SK-N-MC (cell line): ENCODE measurements at regions not wholly inside any gene's neighbourhood (a gene's known extent, or its start where the extent isn't known, plus 50 kb on each side); places are given as distances from the start of the nearest gene placed in this dataset.

ENCODE experiments used
- DNase-seq: peaks from one replicate; pipeline ENCODE4 v3.0.0-alpha.2; 2011; ENCODE audit warnings: low read depth, low spot score
- H3K27ac ChIP-seq: fragments of 200-600 bp; sonication (generic); 2 replicates; pipeline ENCODE4 v1.5.1; 2016; ENCODE audit warnings: mixed run types
- H3K36me3 ChIP-seq: fragments of 200-600 bp; sonication (generic); 2 replicates; pipeline ENCODE4 v1.6.1; 2017; ENCODE audit warnings: antibody characterized with exemption, low read length, mixed read lengths; ENCODE audit not compliant: insufficient read depth
- H3K4me3 ChIP-seq: fragments of 200-600 bp; sonication (generic); 2 replicates; pipeline ENCODE4 v1.5.1; 2016
- H3K9ac ChIP-seq: fragments of 200-600 bp; sonication (generic); 2 replicates; pipeline ENCODE4 v1.8.0; 2017; ENCODE audit warnings: mixed run types, mixed read lengths; ENCODE audit not compliant: insufficient read length
- H3K9me3 ChIP-seq: fragments of 200-600 bp; sonication (generic); 2 replicates; pipeline ENCODE4 v1.6.1; 2017; ENCODE audit warnings: low read depth, mild to moderate bottlenecking, antibody characterized with exemption, low read length, moderate library complexity, mixed read lengths
- EZH2 ChIP-seq: fragments of 200-600 bp; sonication (generic); IDR thresholded peaks from one replicate; pipeline ENCODE4 v1.6.1; 2017; ENCODE audit warnings: antibody characterized with exemption
- FOXP2 ChIP-seq: optimal IDR thresholded peaks from 2 replicates; pipeline ENCODE3; 2011; ENCODE audit warnings: mild to moderate bottlenecking, moderate library complexity; ENCODE audit not compliant: insufficient read depth; ENCODE audit errors: extremely low read length, control extremely low read depth
- POLR2AphosphoS5 ChIP-seq: IDR thresholded peaks from 2 replicates; pipeline ENCODE4 v1.6.1; 2012; ENCODE audit warnings: mild to moderate bottlenecking, low read depth, low read length, borderline replicate concordance

DNA sequence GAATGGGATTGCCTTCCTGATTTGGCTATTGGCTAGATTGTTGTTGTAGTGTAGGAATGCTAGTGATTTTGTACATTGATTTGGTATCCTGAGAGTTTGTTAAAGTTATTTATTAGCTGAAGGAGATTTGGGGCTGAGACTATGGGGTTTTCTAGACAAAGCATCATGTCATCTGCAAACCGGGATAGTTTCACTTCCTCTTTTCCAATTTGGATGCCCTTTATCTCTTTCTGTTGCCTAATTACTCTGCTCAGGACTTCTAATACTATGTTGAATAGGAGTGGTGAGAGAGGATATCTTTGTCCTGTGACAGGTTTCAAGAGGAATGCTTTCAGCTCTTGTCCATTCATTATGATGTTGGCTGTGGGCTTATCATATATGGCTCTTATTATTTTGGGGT, 265.7 kb upstream of the MGAT4C start:
- Histone ChIP-seq H3K9me3 (no peaks in the 10 kb centered on the region), H3K4me3 (no peak overlapping the region), H3K36me3 (no peaks in the 10 kb centered on the region), H3K9ac (no peak overlapping the region), H3K27ac (no peak overlapping the region)
- DNase-seq: no peak
- TF ChIP-seq POLR2AphosphoS5 (no peak), FOXP2 (no peak), EZH2 (no peak)

- Histone ChIP-seq H3K9me3 (no peaks in the 10 kb centered on the region), H3K4me3 (peak overlapping the region; percentile 50), H3K27ac (peak overlapping the region; percentile 1; the same call in 1 of the 2 replicates), H3K9ac (no peak overlapping the region), H3K36me3 (no peaks in the 10 kb centered on the region)
- no peak for DNase-seq
- TF ChIP-seq FOXP2: no peak
- TF ChIP-seq POLR2AphosphoS5: no peak
- no peak for TF ChIP-seq EZH2
Observed at GRCh38 chr12:86513226-86513625, 257.0 kb upstream of the MGAT4C start.

GRCh38 chr12:86496595-86496994, 240.4 kb upstream of the MGAT4C start:
- Histone ChIP-seq H3K9me3 (no peaks in the 10 kb centered on the region), H3K36me3 (no peaks in the 10 kb centered on the region), H3K9ac (no peak overlapping the region), H3K27ac (no peak overlapping the region), H3K4me3 (no peak overlapping the region)
- no peak for DNase-seq
- TF ChIP-seq POLR2AphosphoS5: no peak
- TF ChIP-seq EZH2: no peak
- no peak for TF ChIP-seq FOXP2

DNA sequence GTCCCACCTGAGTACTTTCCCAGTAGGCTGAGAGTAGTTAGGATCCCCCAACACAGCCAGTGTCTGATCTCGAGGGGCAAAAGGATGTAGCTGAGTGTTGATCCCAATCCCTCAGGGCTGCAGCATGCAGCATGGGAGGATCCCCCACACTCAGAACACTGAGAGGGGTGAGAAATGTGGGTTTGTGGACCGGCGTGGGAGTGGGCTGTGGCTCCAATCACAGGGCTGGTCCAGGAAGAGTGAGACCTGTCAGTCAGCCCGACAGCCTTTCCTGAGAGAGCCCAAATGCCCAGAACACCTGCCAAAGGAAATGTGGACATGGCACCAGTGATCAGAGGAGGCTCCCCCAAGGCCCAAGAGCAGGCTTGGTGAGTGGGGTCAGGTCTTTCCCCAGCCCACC, 228.3 kb upstream of the MGAT4C start:
- no peak overlapping the region for H3K27ac ChIP-seq
- H3K4me3 ChIP-seq: no peak overlapping the region
- H3K9me3 ChIP-seq: no peaks in the 10 kb centered on the region
- DNase-seq: no peak
- TF ChIP-seq FOXP2 (no peak), EZH2 (no peak), POLR2AphosphoS5 (no peak)
- H3K36me3 ChIP-seq: no peaks in the 10 kb centered on the region
- no peak overlapping the region for H3K9ac ChIP-seq

GRCh38 chr12:86473231-86473630, 217.0 kb upstream of the MGAT4C start:
- no peak overlapping the region for H3K9ac ChIP-seq
- TF ChIP-seq FOXP2 (no peak), POLR2AphosphoS5 (no peak), EZH2 (no peak)
- no peak for DNase-seq
- no peaks in the 10 kb centered on the region for H3K36me3 ChIP-seq
- H3K9me3 ChIP-seq: no peaks in the 10 kb centered on the region
- no peak overlapping the region for H3K27ac ChIP-seq
- H3K4me3 ChIP-seq: no peak overlapping the region

- Histone ChIP-seq H3K9me3 (no peaks in the 10 kb centered on the region), H3K36me3 (no peaks in the 10 kb centered on the region), H3K4me3 (no peak overlapping the region), H3K27ac (no peak overlapping the region), H3K9ac (no peak overlapping the region)
- DNase-seq: no peak
- TF ChIP-seq EZH2 (no peak), POLR2AphosphoS5 (no peak), FOXP2 (no peak)
Observed at GRCh38 chr12:86456776-86457175, 200.6 kb upstream of the MGAT4C start.

GRCh38 chr12:86456241-86456640, 200.1 kb upstream of the MGAT4C start:
- Histone ChIP-seq H3K27ac (no peak overlapping the region), H3K9ac (no peak overlapping the region), H3K4me3 (no peak overlapping the region), H3K9me3 (no peaks in the 10 kb centered on the region), H3K36me3 (no peaks in the 10 kb centered on the region)
- DNase-seq: no peak
- TF ChIP-seq FOXP2: no peak
- no peak for TF ChIP-seq EZH2
- no peak for TF ChIP-seq POLR2AphosphoS5

GRCh38 chr12:86445356-86445755, 189.2 kb upstream of the MGAT4C start:
- TF ChIP-seq EZH2 (no peak), POLR2AphosphoS5 (no peak), FOXP2 (no peak)
- no peaks in the 10 kb centered on the region for H3K36me3 ChIP-seq
- DNase-seq: peak; percentile 50
- H3K9ac ChIP-seq: no peak overlapping the region
- H3K4me3 ChIP-seq: no peak overlapping the region
- H3K9me3 ChIP-seq: no peaks in the 10 kb centered on the region
- no peak overlapping the region for H3K27ac ChIP-seq

- TF ChIP-seq FOXP2: no peak
- no peak for TF ChIP-seq EZH2
- no peak for TF ChIP-seq POLR2AphosphoS5
Observed at GRCh38 chr12:86435053-86435452, 178.9 kb upstream of the MGAT4C start.

More at GRCh38 chr12:86435053-86435452, 178.9 kb upstream of the MGAT4C start:
- no peak overlapping the region for H3K4me3 ChIP-seq
- no peak for DNase-seq
- H3K27ac ChIP-seq: no peak overlapping the region
- H3K36me3 ChIP-seq: no peaks in the 10 kb centered on the region
- 0 out of 2 replicates have a peak, but pooled peaks cover 2% of the 10 kb centered on the region for H3K9me3 ChIP-seq
- no peak overlapping the region for H3K9ac ChIP-seq
